Left lobe of liver (tissue), 2 donors: ENCODE measurements at regions not wholly inside any gene's neighbourhood (a gene's known extent, or its start where the extent isn't known, plus 50 kb on each side); places are given as distances from the start of the nearest gene placed in this dataset.

Experiments
- ATAC-seq: fragments of 200-7000 bp; cut with Tn5 transposase; one replicate; pipeline ENCODE4 v1.9.1; 2020; ENCODE audit warnings: mild to moderate bottlenecking, moderate library complexity
- DNase-seq: peaks from one replicate; pipeline ENCODE4 v3.0.0-alpha.2; 2020; ENCODE audit warnings: low spot score
- donor health status: DM: no; HTN: no; CAD: no; lungs with moderate emphysema.
- donor health status: DM: no; HTN: yes; CAD: no.

DNA sequence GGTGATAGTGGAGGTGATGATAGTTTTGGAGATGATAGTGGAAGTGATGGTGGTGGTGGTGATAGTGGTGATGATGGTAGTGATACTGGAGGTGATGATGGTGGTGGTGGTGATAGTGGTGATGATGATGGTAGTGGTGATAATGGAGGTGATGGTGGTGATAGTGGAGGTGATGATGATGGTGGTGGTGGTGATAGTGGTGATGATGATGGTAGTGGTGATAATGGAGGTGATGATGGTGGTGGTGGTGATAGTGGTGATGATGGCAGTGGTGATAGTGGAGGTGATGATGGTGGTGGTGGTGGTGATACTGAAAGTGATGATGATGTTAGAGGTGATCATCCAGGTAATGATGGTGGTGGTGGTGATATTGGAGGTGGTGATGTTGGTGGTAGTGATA is 570.0 kb upstream of the TMEM132C start:
- no peak for DNase-seq
- no peak for ATAC-seq

DNA sequence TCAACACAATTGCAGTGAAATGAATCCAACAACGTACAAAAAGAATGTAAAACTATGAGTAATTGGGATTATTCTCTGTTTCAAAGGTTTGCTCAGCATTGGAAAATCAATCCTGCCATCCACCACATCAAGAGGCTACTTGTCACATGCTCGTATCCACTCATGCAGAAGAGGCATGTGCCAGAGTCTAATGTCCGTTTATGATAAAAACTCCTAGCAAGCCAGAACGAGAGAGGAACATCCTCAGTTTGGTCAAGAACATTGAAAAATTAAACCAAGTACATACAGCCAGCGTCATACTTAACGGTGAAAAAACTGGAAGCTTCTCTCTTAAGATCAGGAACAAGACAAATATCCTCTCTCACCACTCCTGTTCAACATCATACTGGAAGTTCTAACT is 563.9 kb upstream of the TMEM132C start:
- ATAC-seq = no peak
- DNase-seq = no peak

DNA sequence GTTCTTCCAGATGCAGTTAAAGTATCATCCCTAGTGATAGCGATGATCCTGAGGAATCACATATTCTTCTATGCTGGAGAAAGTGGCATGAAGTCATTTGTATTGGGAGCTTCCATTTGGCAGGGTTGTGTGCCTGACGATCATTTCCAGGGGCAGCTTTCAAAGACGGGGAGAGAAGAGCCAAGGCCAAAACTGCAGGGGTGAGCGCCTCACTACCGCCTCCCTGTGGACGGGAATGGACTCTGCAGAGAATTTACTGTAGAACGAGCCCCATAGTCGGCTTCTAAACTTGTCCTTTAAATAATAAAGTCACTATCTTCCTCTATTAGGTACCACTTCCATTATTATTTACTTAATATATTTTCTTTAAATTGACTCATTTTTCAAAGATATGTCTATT is 555.9 kb upstream of the TMEM132C start:
- DNase-seq = no peak

DNA sequence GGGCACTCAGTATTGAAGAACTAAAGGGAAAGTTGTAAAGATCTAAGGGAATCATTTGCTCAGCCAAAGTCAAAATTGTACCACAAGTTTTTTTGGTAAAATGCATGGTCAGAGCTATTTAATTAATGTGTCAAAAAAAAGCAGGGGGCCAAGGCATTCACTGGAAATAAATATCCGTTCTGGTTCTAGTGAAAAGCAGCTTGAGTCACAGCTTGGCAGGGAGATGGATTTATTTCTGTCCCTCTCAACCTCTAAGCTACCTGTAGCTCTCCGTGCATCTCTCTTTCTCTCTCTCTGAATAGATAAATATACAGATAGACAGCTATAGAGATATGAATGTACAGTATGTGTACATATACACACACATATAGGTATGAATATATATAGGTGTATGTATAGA is 554.4 kb upstream of the TMEM132C start:
- DNase-seq (no peak), ATAC-seq (no peak)

More for the DNA sequence above, 555.9 kb upstream of the TMEM132C start:
- no peak for ATAC-seq

DNA sequence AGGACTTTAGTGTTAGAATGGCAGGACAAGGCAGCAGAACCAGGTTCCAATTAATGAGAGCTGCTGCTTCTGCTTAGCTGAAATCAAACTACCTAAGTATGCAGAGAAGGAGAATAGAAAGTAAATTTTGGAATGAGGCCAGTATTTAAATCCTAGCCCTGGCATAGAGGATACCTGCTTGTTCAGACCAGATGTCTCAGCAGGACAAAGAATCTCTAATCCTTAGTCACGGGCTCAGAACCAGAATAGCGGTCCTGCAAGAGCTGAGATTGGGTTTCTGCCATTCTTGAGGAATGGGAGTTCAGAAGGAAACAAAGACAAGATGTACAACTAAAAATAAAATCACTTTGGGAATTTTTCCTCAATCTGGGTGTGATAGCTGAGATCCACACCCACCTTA is 550.8 kb upstream of the TMEM132C start:
- ATAC-seq (no peak), DNase-seq (no peak)

DNA sequence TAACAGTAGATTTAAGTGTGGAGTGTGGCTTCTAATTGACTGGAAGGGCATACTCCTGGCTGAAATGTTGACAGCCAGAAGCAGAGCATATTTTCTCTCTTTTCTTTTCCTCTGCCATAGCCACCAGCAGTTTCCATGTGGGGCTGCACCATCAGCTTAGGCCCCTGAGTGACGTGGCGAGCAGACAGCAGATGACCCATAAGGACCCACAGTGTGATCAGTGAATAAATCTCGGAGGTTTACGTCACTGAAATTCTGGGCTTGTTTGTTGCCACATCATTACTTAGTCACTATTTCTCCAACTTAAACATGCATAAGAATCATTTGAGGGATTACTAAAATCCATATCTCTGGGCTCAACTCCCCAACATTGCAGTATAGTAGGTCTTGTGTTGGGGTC is 549.7 kb upstream of the TMEM132C start:
- ATAC-seq = no peak
- no peak for DNase-seq

DNA sequence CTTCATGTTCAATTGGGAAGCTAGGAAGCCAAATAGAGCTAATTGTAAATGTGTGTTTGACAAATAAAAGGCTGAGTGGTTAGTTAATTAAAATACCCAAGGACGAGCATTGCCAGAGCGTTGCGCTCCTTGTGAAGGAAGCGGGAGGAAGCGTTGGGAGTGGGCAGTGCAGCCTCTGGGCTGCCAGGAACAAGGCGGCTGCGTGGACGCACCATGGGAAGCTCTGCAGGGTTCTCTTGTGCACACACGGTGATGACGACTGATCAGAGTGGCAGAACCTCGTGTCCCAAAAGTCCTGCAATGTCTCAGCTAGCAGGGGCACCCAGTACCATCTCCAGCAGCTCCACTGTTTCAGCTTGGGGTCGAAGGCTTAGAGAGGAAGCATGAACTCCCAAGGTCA is 546.6 kb upstream of the TMEM132C start:
- no peak for DNase-seq

DNA sequence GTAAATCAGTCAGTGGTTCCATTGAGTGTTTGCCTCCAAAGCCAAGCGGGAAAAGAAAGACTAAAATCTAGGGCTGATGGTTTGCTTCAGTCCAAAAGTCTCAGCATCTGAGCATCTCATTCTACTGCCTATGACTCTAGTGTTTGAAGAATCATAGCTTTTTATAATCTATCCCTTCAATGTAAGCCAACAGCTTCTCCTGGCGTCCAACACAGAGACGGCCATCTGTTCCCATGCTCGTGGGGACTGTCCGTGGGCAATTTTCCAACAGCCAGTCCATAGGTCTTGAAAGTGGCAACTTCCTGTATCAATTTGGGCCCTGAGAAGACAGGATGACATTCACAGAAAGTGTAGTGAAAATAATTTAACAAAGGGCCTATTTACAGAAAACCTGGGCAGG is 544.4 kb upstream of the TMEM132C start:
- no peak for ATAC-seq
- no peak for DNase-seq

More for the DNA sequence above, 546.6 kb upstream of the TMEM132C start:
- ATAC-seq = no peak

DNA sequence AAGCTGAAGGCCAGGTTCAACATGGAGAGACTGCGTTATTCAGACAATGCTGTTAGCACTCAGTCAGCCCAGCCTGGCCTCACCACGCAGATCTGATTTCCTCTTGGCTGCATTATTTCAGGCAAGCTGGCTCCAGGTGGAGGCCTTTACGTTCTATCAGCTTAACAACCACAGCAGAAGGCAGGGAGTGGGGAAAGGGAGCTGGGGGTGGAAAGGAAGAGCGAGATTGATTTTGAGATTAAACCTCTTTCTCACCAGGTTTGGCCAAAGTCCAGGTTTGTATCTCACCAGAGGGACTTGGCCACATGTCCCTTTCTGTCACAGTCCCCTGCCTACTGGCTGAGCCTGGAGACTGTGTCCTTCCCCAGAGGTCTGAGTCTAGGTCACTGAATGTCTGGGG is 543.7 kb upstream of the TMEM132C start:
- DNase-seq (no peak), ATAC-seq (no peak)

DNA sequence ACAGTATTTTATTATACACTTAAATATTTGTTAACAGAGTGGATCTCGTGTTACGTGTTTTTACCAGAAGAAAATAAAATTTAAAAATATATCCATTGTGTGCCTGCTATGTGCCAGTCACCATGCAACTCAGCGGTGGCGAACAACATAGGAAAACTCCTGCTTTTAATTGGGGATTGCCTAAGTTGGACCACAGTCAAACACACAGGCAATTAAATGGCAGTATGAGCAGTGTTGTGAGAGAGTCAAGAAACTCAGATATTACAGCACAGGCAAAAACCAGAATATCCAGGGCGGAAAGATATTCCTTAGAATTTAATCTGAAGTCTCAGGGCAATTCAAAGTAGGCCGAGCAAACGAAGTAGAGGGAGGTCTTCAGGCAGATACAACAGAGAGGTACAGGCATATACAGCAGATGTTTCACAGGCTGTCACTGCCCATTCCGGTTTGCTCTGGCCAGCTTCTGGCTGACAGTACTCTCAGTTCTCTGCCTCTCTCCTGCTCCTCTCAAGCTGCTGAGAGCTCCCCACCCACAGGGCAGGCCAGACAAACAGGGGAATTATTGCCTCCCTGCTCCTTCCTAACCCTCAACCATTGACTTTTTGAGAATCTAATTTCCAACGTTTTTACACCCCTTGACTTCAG is 540.2 kb upstream of the TMEM132C start:
- ATAC-seq = no peak
- no peak for DNase-seq

DNA sequence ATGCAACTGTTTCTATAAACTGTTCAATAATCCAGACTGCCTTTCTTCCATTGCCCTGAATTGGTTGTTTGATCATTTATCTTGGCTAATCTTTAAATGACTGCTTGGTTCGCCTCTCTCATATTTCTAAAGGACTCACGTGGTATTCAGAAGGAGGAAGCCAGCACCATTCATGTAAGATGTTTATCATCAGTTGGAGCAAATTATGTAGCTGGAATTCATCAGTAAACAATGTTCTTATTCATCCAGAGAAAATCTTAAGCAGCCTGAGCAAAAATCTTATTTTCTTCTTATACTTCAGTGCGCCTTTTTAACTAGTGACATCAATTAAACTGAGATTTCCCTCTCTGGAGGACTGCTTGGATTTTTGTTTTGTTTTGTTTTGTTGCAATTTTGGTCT is 538.7 kb upstream of the TMEM132C start:
- DNase-seq (no peak), ATAC-seq (no peak)

DNA sequence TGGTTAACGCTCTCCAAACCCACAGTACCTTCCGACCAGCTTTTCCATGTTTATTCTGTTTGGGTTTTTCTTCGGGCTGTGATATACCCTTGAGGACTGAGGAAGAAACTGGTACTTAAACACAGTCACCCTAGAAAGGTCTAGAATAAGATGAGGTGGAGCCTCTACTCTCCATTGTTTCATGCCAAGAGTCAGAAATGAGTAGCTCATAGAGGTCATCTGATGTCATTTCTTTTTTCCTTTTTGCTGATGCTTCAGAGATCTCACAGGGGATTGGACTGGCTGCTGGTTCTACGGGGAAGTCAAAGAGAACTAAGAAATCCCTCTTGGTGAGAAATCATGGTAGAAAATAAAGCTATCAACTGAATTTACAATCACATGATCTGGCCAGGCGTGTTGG is 538.2 kb upstream of the TMEM132C start:
- DNase-seq = no peak
- no peak for ATAC-seq

DNA sequence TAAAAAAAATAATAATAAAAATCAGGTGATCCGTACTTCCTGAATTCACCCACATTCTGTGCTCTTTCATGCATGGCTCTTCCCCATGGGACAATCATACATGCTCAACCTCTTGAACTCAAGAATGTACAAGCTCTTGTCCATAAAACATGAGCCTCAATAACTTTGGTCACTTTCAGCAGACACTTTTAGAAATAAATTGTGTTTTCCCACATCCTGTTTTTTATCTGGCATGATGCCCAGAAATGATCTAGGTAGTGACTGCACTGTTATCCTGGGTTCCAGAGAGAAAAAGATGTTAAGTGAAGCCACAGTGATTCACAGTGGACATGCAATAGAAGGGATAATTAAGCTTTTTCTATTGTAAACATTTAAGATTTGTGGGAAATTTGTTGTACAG is 537.6 kb upstream of the TMEM132C start:
- no peak for ATAC-seq
- no peak for DNase-seq

DNA sequence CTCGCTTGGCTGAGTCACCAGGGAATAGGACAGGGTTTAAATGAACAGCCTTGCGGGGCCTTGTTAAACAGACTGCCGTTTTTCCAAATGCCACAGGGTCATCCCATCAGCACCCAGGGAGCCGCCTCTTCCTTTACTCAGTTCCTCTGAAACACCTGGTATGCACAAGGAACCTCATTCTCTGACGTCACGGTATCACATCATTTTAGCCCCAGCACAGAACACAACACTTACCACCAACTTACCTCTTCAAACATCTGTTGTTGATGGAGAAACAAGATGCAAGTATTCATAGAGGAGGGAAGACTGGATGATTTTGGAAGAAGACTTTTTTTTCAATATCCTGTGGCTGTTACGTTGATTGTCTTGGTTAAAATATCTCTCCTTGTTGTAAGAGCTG is 535.3 kb upstream of the TMEM132C start:
- DNase-seq = no peak
- no peak for ATAC-seq

DNA sequence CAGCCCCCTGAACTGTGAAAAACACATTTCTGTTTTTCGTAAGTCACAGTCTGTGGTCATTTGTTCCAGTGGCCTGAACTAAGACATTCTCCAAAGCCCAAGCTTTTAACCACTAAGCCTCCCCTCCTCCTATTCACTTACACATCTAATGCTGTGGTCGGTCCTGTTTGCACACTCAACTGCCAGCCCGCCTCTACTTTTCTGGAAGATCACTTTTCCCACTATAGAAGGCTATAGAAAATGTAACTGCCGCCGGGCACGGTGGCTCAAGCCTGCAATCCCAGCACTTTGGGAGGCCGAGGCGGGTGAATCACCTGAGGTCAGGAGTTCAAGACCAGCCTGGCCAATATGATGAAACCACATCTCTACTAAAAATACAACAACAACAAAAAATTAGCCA is 524.7 kb upstream of the TMEM132C start:
- no peak for ATAC-seq

DNA sequence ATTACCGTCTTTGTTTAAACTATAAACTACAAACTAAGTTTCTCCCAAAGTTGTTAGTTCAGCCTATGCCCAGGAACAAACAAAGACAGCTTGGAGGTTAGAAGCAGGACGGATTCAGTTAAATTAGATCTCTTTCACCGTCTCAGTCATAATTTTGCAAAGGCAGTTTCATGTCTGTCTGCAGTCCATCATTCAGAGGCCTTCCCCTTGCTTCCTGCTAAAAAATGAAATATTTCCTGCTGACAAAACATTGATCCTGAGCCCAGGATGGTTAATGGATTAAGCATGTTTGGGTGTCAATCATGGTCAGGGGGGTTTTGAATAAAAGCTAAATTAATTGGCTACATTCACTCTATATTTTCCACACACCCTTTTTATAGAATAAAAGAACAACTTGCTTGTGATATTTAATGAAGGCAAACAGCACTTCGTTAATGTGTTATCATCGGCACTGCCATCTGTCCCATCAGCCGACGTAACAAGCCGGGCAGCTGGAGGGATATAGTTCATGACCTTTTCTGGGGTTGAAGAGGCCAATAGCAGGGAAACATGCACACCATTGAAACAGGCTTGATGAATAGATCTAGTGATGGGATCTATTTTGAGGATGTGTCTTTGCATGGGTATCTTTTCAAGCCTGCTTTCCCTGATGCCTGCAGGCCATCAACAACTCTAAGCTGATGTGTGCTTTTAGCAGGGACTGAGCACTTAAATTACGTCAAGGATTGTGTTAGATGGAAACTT is 521.3 kb upstream of the TMEM132C start:
- no peak for DNase-seq
- no peak for ATAC-seq

More for the DNA sequence above, 524.7 kb upstream of the TMEM132C start:
- DNase-seq = no peak

DNA sequence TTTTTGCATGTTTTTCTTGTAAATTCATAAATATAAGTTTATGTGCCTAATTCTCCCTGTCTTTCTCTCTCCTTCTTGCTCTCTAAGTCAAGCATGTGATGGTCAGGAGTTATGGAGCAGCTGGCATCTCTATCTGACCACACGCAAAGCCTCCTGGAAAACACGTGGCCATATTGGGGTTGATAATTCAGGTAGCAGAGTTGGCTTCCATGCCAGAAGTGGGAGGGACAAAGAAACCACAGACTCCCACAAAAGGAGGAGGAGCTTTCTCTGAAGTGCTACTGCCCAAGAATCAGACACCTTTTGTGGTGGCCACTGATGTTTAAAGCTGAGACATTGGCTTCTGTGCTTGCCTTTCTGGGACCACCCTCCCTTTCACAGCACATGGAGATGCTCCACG is 517.6 kb upstream of the TMEM132C start:
- DNase-seq (no peak), ATAC-seq (no peak)

DNA sequence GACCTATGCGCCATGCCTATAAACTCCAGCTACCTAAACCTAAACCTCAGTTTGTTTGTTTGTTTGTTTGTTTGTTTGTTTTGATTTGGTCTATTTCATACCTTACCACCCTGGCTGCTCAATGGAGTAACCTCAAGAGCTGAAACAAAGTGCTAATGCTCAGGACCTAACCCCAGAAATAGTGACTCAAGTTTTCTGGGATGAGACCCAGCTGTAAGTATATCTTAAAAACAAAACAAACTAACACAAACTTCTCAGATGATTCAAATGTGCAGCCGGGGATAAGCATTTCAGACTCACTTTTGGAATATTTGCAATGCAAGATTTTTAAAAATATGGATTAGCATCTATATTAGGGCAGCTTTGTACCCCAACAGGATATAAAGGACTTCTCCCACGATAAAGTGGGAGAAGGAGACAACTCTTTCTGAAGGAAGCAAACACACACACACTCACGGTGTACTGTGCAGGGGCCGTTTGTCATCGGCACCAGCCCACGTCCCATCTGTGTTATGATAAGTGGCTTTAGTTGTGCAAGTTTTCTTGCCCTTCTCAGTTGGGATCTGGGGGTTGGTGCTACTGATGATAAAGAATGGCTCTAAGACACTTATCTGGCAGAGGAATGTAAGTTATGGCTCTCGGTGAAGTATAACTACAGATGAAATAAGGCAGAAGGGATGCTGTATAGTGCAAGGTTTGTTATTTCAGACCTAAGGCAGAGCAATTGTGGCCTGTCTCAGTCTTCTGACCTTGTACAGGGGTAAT is 516.7 kb upstream of the TMEM132C start:
- DNase-seq (no peak), ATAC-seq (no peak)

DNA sequence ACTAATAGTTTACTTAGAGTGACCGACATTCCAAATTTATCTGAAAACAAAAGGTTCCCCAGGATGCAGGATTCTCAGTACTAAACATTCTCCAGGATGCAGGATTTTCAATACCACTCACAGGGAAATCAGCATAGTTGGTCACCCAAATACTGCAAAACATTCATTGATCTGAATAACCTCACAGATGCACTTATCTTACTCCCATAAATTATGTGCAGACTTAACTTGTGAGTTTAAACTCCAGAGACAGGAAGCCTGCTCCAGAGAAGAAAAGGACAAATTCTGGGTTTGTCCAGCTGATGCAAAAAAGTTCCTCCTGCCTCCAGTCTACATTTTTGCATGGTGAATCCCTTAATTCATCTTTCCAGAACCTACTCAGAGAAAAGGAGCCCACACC is 514.2 kb upstream of the TMEM132C start:
- DNase-seq (no peak), ATAC-seq (no peak)

DNA sequence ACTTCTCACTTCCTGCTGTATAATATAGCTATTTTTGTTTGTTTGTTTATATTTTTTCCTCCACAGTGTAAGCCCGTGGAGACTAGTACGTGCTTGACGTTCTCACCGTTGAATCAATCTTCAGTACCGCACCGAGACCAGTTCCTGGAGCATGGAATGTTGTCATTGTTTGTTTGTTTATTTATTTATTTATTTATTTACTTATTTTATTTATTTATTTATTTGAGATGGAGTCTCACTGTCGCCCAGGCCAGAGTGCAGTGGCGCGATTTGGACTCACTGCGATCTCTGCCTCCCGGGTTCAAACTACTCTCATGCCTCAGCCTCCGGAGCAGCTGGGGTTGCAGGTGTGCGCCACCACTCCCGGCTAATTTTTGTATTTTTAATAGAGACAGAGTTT is 506.6 kb upstream of the TMEM132C start:
- ATAC-seq = no peak
- DNase-seq = no peak

DNA sequence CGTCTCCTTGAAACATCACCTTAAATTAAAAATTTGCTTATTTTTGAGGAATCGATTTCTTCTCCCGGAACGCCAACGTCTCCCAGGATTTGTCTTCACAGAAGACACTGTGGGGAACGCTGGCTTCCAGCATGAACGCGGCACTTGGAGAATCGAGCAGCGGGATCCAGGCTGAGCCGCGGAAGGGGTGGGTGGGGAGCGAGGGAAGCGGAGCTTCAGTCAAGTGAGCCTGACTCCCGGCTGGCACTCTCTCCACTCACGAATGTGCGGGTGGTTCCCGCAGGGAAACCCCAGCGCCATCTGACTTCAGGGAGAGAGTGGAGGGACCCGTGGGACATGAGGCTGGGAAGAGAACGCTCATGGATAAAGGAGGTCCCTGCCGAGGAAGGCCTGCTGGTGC is 506.0 kb upstream of the TMEM132C start:
- no peak for DNase-seq
- no peak for ATAC-seq

DNA sequence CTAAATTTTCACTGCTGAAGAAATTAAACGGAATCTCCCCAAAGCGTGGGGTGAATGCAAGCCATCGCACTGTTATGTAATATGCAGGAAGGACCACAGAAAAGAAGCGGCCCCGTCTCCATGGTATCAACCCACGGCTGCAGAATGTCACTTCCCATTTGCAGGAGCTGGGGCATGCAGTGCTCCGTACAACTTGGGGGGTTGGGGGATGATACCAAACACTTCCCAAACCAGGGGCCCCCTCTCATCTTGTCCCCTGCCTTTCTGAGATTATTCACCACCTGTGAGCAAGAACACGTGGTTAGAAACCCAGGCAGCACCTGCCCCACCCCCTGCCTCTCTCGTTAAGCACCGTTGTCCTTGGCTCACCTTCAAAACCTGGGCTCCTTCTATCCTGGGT is 505.1 kb upstream of the TMEM132C start:
- no peak for DNase-seq
- ATAC-seq = no peak
